Testis (tissue), 2 donors: ENCODE measurements at regions not wholly inside any gene's neighbourhood (a gene's known extent, or its start where the extent isn't known, plus 50 kb on each side); places are given as distances from the start of the nearest gene placed in this dataset.

ENCODE experiments used
- DNase-seq: peaks from one replicate; pipeline ENCODE4 v3.0.0-alpha.2; 2019
- H3K27ac ChIP-seq, 2 donors: fragments of 200-600 bp; sonication (generic); one replicate each; pipeline ENCODE4 v1.5.1; 2019
- H3K27me3 ChIP-seq: fragments of 200-600 bp; sonication (generic); one replicate; pipeline ENCODE4 v1.5.1; 2019
- H3K36me3 ChIP-seq: fragments of 200-600 bp; sonication (generic); one replicate; pipeline ENCODE4 v1.5.1; 2017; ENCODE audit warnings: low read depth; ENCODE audit errors: missing control alignments
- H3K4me1 ChIP-seq: fragments of 200-600 bp; sonication (generic); one replicate; pipeline ENCODE4 v1.5.1; 2019
- H3K4me3 ChIP-seq, 2 donors: fragments of 200-600 bp; sonication (generic); one replicate each; pipeline ENCODE4 v1.5.1; 2017 to 2019
- H3K9me3 ChIP-seq: fragments of 200-600 bp; sonication (generic); one replicate; pipeline ENCODE4 v1.5.1; 2017
- CTCF ChIP-seq, 3 experiments: fragments of 450-650 bp in 2 of 3; fragments of 200-600 bp in 1 of 3; sonication (generic) in 1 of 3; IDR thresholded peaks; one replicate each; pipeline ENCODE4 v1.5.1; 2016 to 2019; ENCODE audit warnings: antibody characterized with exemption in 3 of 3, mild to moderate bottlenecking in 2 of 3, moderate library complexity in 1 of 3
- POLR2A ChIP-seq: fragments of 450-650 bp; IDR thresholded peaks from one replicate; pipeline ENCODE4 v1.6.1; 2017; ENCODE audit warnings: antibody characterized with exemption, mild to moderate bottlenecking, moderate library complexity
- WGBS, 2 donors: methylation state at CpG; one replicate each; pipeline ENCODE4 v1.1.5; 2018; 5-methylcytosine and 5-hydroxymethylcytosine counted together
- intact Hi-C: fragments of 100-400 bp; cut with DNase I; formaldehyde crosslinking; loops from one replicate; pipeline ENCODE4 v1.15.1; 2023; ENCODE audit warnings: low total_unique reads

GRCh38 chr15:100810831-100811230, 68.8 kb upstream of the ALDH1A3 start:
- Histone ChIP-seq H3K36me3 (no peaks in the 10 kb centered on the region), H3K9me3 (no peaks in the 10 kb centered on the region), H3K4me1 (no peaks in the 10 kb centered on the region), H3K27ac (no peak overlapping the region), H3K27me3 (no peaks in the 10 kb centered on the region), H3K4me3 (no peak overlapping the region)
- no peak for TF ChIP-seq CTCF (IDR thresholded peaks at IDR 0.05)
- no peak for TF ChIP-seq POLR2A
- intact Hi-C loops = no loop called here
- 98 to 100% methylated on average over 2 of the region's 2 CpGs for WGBS, 2 donors
- DNase-seq = no peak

GRCh38 chr15:100812802-100813201, 66.8 kb upstream of the ALDH1A3 start:
- TF ChIP-seq CTCF (IDR thresholded peaks at IDR 0.05) (no peak), POLR2A (no peak)
- Histone ChIP-seq H3K36me3 (no peaks in the 10 kb centered on the region), H3K4me1 (no peaks in the 10 kb centered on the region), H3K9me3 (no peaks in the 10 kb centered on the region), H3K27me3 (no peaks in the 10 kb centered on the region), H3K27ac (no peak overlapping the region), H3K4me3 (no peak overlapping the region)
- 79 to 92% methylated on average over 2 of the region's 2 CpGs for WGBS, 2 donors
- DNase-seq = no peak
- intact Hi-C loops = no loop called here

GRCh38 chr15:100818927-100819326, 60.7 kb upstream of the ALDH1A3 start:
- TF ChIP-seq CTCF (IDR thresholded peaks at IDR 0.05) (no peak), POLR2A (no peak)
- DNase-seq = no peak
- Histone ChIP-seq H3K4me1 (no peaks in the 10 kb centered on the region), H3K36me3 (no peaks in the 10 kb centered on the region), H3K4me3 (no peak overlapping the region), H3K27ac (no peak overlapping the region), H3K27me3 (no peaks in the 10 kb centered on the region), H3K9me3 (no peaks in the 10 kb centered on the region)
- intact Hi-C loops = no loop called here
- WGBS, 2 donors = 64 to 66% methylated on average over 3 of the region's 3 CpGs

- Histone ChIP-seq H3K27ac (no peak overlapping the region), H3K9me3 (no peaks in the 10 kb centered on the region), H3K4me1 (no peaks in the 10 kb centered on the region), H3K36me3 (no peaks in the 10 kb centered on the region), H3K27me3 (no peaks in the 10 kb centered on the region), H3K4me3 (no peak overlapping the region)
- 63 to 64% methylated on average over 4 of the region's 4 CpGs for WGBS, 2 donors
- no peak for DNase-seq
- TF ChIP-seq POLR2A (no peak), CTCF (IDR thresholded peaks at IDR 0.05) (no peak)
- intact Hi-C loops = no loop called here
These were observed 59.1 kb upstream of the ALDH1A3 start for GRCh38 chr15:100820528-100820927.

GRCh38 chr15:100821327-100821726, 58.3 kb upstream of the ALDH1A3 start:
- no peaks in the 10 kb centered on the region for H3K4me1 ChIP-seq
- H3K36me3 ChIP-seq = no peaks in the 10 kb centered on the region
- intact Hi-C loops = no loop called here
- no peak overlapping the region for H3K4me3 ChIP-seq
- no peak overlapping the region for H3K27ac ChIP-seq
- H3K9me3 ChIP-seq = no peaks in the 10 kb centered on the region
- TF ChIP-seq CTCF (IDR thresholded peaks at IDR 0.05) = no peak
- no peak for TF ChIP-seq POLR2A
- H3K27me3 ChIP-seq = no peaks in the 10 kb centered on the region
- DNase-seq = no peak
